B cell (primary cell): ENCODE measurements at regions not wholly inside any gene's neighbourhood (a gene's known extent, or its start where the extent isn't known, plus 50 kb on each side); places are given as distances from the start of the nearest gene placed in this dataset.

Source experiments
- ATAC-seq: fragments of 200-7000 bp; cut with Tn5 transposase; one replicate; pipeline ENCODE4 v1.10.0; 2021; ENCODE audit warnings: low read depth, mild to moderate bottlenecking, moderate number of reproducible peaks, moderate library complexity
- CTCF ChIA-PET: fragments of 350-600 bp; sonication (Branson Sonifier 250); formaldehyde crosslinking; loops from one replicate; lab custom pipeline; 2021; ENCODE audit warnings: antibody characterized with exemption, inconsistent platforms; lab: Charles Lee
- POLR2A ChIA-PET: fragments of 350-600 bp; sonication (Branson Sonifier 250); formaldehyde crosslinking; loops from one replicate; lab custom pipeline; 2021; ENCODE audit warnings: antibody characterized with exemption; lab: Charles Lee
- DNase-seq: peaks from one replicate; pipeline ENCODE4 v3.0.0; 2013
- H2AFZ ChIP-seq: 2 replicates; pipeline ENCODE4 v1.6.1; 2012; ENCODE audit warnings: mild to moderate bottlenecking, low read depth, low read length; ENCODE audit not compliant: insufficient read depth, poor library complexity, severe bottlenecking
- H3K27ac ChIP-seq, 2 donors: 1 replicate in 1 of 2; 2 replicates in 1 of 2; pipeline ENCODE4 v1.5.1; 2012 to 2013; ENCODE audit warnings: low read length in 2 of 2, mild to moderate bottlenecking in 2 of 2, moderate library complexity in 1 of 2
- H3K27me3 ChIP-seq, 4 experiments: fragments of 200-600 bp in 1 of 4; sonication (generic) in 1 of 4; replicated peaks in 1 of 4; 1 replicate in 2 of 4; 2 replicates in 2 of 4; pipeline versions ENCODE4 v1.6.1 to v1.7.0; 2013 to 2016; ENCODE audit warnings: low read length in 3 of 4, mild to moderate bottlenecking in 2 of 4, mixed read lengths in 1 of 4, moderate library complexity in 1 of 4; ENCODE audit not compliant: insufficient read depth in 4 of 4, control insufficient read depth in 3 of 4; ENCODE audit errors: control extremely low read depth in 1 of 4
- H3K36me3 ChIP-seq, 2 experiments: replicated peaks in 1 of 2; 1 replicate in 1 of 2; 2 replicates in 1 of 2; pipeline versions ENCODE4 v1.6.1 to v1.7.1; 2013; ENCODE audit warnings: low read length in 1 of 2; ENCODE audit not compliant: insufficient read depth in 2 of 2, control insufficient read depth in 1 of 2; ENCODE audit errors: control extremely low read depth in 1 of 2, extremely low read depth in 1 of 2
- H3K4me1 ChIP-seq, 2 donors: fragments of 200-600 bp in 1 of 2; sonication (generic) in 1 of 2; 1 replicate in 1 of 2; 2 replicates in 1 of 2; pipeline versions ENCODE4 v1.5.1 to v1.6.1; 2013 to 2017; ENCODE audit warnings: low read length in 2 of 2; ENCODE audit not compliant: control insufficient read depth in 2 of 2, insufficient read depth in 2 of 2
- H3K4me2 ChIP-seq: replicated peaks from 2 replicates; pipeline ENCODE3; 2012; ENCODE audit warnings: mild to moderate bottlenecking, low read depth, low read length; ENCODE audit not compliant: poor library complexity, severe bottlenecking
- H3K4me3 ChIP-seq, 5 experiments: fragments of 200-600 bp in 1 of 5; sonication (generic) in 1 of 5; 1 replicate in 3 of 5; 2 replicates in 2 of 5; pipeline versions ENCODE4 v1.5.1 to v1.7.0; 2011 to 2016; ENCODE audit warnings: low read length in 4 of 5, mild to moderate bottlenecking in 4 of 5, low read depth in 2 of 5, control low read depth in 1 of 5, moderate library complexity in 1 of 5; ENCODE audit not compliant: insufficient read depth in 1 of 5; ENCODE audit errors: control extremely low read depth in 1 of 5, extremely low read depth in 1 of 5
- H3K79me2 ChIP-seq: fragments of 200-600 bp; sonication (generic); one replicate; pipeline ENCODE4 v1.6.0; 2016; ENCODE audit warnings: low read length; ENCODE audit not compliant: control insufficient read depth, insufficient read depth
- H3K9ac ChIP-seq: fragments of 200-600 bp; sonication (generic); 2 replicates; pipeline ENCODE4 v1.6.1; 2017; ENCODE audit warnings: mild to moderate bottlenecking, low read length, moderate library complexity
- H3K9me3 ChIP-seq, 3 donors: one replicate each; pipeline versions ENCODE4 v1.6.1 to v1.7.1; 2013; ENCODE audit warnings: low read length in 2 of 3; ENCODE audit not compliant: control insufficient read depth in 2 of 3, insufficient read depth in 1 of 3; ENCODE audit errors: control extremely low read depth in 1 of 3
- H4K20me1 ChIP-seq: 2 replicates; pipeline ENCODE4 v1.6.0; 2012; ENCODE audit warnings: mild to moderate bottlenecking, low read length; ENCODE audit not compliant: insufficient read depth, control insufficient read depth, poor library complexity, severe bottlenecking
- H3K27ac Mint-ChIP-seq: one replicate; pipeline ENCODE4 v1.8.0; 2021; ENCODE audit warnings: mixed read lengths
- H3K27me3 Mint-ChIP-seq: one replicate; pipeline ENCODE4 v1.8.0; 2021; ENCODE audit warnings: mixed read lengths
- H3K4me1 Mint-ChIP-seq: one replicate; pipeline ENCODE4 v1.8.0; 2021; ENCODE audit warnings: mixed read lengths
- H3K4me3 Mint-ChIP-seq: one replicate; pipeline ENCODE4 v1.8.0; 2021; ENCODE audit warnings: mixed read lengths
- H3K9me3 Mint-ChIP-seq: one replicate; pipeline ENCODE4 v1.8.0; 2022; ENCODE audit warnings: mixed read lengths; ENCODE audit not compliant: insufficient read depth
- CTCF ChIP-seq: fragments of 200-600 bp; IDR thresholded peaks from one replicate; pipeline ENCODE4 v1.8.0; 2022; ENCODE audit warnings: antibody characterized with exemption, mild to moderate bottlenecking
- EZH2 ChIP-seq: IDR thresholded peaks from 2 replicates; pipeline ENCODE4 v1.6.1; 2012; ENCODE audit warnings: borderline replicate concordance, low read depth, mild to moderate bottlenecking, moderate library complexity, low read length; ENCODE audit not compliant: insufficient read depth, poor library complexity, severe bottlenecking
- WGBS: methylation state at CpG from one replicate; pipeline ENCODE4 v1.1.5; 2013; ENCODE audit warnings: missing lambda C conversion rate; ENCODE audit not compliant: insufficient coverage; 5-methylcytosine and 5-hydroxymethylcytosine counted together
- intact Hi-C: fragments of 100-400 bp; cut with micrococcal nuclease; formaldehyde crosslinking; loops from one replicate; pipeline ENCODE4 v1.10.0; 2022

DNA sequence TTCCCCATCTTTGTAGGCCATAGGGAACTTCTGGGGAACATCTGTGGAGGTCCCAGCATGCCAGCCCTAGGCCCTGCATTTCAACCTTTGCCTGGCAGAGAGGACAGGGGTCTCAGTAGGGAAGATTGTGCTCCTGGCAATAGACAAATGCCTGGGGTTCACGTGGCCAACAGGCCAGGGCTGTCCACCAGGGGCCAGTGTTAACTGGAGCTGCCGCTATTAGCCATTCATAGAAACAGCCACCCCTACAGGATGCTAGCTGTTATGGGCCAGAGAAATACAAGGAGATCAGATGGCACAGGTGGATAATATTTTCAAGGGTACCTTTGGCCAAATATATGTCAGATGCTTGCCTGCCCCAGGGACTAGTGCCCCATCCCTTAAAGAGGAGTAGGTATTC, 932.9 kb downstream of the QKI start:
- Histone ChIP-seq H3K27ac (no peak overlapping the region), H2AFZ (no peak overlapping the region), H3K9me3 (peaks cover 0 to 5% (median 0%) of the 10 kb centered on the region in 3 donors), H3K4me1 (no peaks in the 10 kb centered on the region), H3K4me3 (no peak overlapping the region), H3K4me2 (no peak overlapping the region), H3K27me3 (no peaks in the 10 kb centered on the region), H3K36me3 (no peaks in the 10 kb centered on the region), H3K9ac (no peak overlapping the region), H4K20me1 (no peaks in the 10 kb centered on the region), H3K79me2 (no peaks in the 10 kb centered on the region)
- WGBS: no CpG with 5 or more reads among the region's 2 CpGs
- intact Hi-C loops: no loop called here
- no peaks in the 10 kb centered on the region for H3K4me1 Mint-ChIP-seq
- no peak overlapping the region for H3K27ac Mint-ChIP-seq
- no peak for ATAC-seq
- no peak for TF ChIP-seq CTCF
- no peak for TF ChIP-seq EZH2
- ChIA-PET POLR2A (no interaction called here), CTCF (no interaction called here)
- no peaks in the 10 kb centered on the region for H3K27me3 Mint-ChIP-seq
- no peak for DNase-seq
- H3K4me3 Mint-ChIP-seq: no peak overlapping the region
- peaks cover 6% of the 10 kb centered on the region for H3K9me3 Mint-ChIP-seq

- ATAC-seq: no peak
- Histone ChIP-seq H3K4me2 (no peak overlapping the region), H3K9me3 (peaks cover 0 to 5% (median 0%) of the 10 kb centered on the region in 3 donors), H3K4me3 (no peak overlapping the region), H3K36me3 (no peaks in the 10 kb centered on the region), H2AFZ (no peak overlapping the region), H3K4me1 (no peaks in the 10 kb centered on the region), H4K20me1 (no peaks in the 10 kb centered on the region), H3K79me2 (no peaks in the 10 kb centered on the region), H3K27ac (no peak overlapping the region), H3K27me3 (no peaks in the 10 kb centered on the region), H3K9ac (no peak overlapping the region)
- H3K27me3 Mint-ChIP-seq: no peaks in the 10 kb centered on the region
- intact Hi-C loops: no loop called here
- H3K9me3 Mint-ChIP-seq: peaks cover 6% of the 10 kb centered on the region
- TF ChIP-seq EZH2: no peak
- TF ChIP-seq CTCF: no peak
- POLR2A ChIA-PET: no interaction called here
- DNase-seq: no peak
- H3K4me3 Mint-ChIP-seq: no peak overlapping the region
- H3K4me1 Mint-ChIP-seq: no peaks in the 10 kb centered on the region
- no peak overlapping the region for H3K27ac Mint-ChIP-seq
- CTCF ChIA-PET: no interaction called here
Observed at GRCh38 chr6:164346631-164347030, 932.1 kb downstream of the QKI start.
